ENCODE measurements at regions not wholly inside any gene's neighbourhood (a gene's known extent, or its start where the extent isn't known, plus 50 kb on each side); places are given as distances from the start of the nearest gene placed in this dataset.

DNA sequence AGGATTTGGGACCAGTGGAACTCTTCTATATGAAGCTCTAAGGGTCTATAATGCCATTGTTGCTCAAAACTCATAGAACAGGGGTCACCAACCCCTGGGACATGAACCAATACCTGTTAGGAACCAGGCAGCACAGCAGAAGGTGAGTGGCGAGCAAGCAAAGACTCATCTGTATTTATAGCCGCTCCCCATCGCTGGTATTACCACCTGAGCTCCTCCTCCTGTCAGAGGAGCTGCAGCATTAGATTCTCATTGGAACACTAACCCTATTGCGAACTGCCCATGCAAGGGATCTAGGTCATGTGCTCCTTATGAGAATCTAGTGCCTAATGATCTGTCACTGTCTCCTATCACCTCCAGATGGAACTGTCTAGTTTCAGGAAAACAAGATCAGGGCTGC lies 237.5 kb downstream of the C6orf118 start:
- Histone ChIP-seq H3K4me3 (no peak overlapping the region), H3K27me3 (no peaks in the 10 kb centered on the region), H3K4me1 (no peaks in the 10 kb centered on the region), H3K27ac (no peak overlapping the region), H3K9me3 (no peaks in the 10 kb centered on the region), H3K36me3 (no peaks in the 10 kb centered on the region)
- WGBS, 2 donors = 81 to 91% methylated on average over 4 of the region's 4 CpGs
- TF ChIP-seq EP300 (IDR thresholded peaks at IDR 0.05) = no peak
- no peak for TF ChIP-seq POLR2A (IDR thresholded peaks at IDR 0.05)
- TF ChIP-seq, protein P1, sequence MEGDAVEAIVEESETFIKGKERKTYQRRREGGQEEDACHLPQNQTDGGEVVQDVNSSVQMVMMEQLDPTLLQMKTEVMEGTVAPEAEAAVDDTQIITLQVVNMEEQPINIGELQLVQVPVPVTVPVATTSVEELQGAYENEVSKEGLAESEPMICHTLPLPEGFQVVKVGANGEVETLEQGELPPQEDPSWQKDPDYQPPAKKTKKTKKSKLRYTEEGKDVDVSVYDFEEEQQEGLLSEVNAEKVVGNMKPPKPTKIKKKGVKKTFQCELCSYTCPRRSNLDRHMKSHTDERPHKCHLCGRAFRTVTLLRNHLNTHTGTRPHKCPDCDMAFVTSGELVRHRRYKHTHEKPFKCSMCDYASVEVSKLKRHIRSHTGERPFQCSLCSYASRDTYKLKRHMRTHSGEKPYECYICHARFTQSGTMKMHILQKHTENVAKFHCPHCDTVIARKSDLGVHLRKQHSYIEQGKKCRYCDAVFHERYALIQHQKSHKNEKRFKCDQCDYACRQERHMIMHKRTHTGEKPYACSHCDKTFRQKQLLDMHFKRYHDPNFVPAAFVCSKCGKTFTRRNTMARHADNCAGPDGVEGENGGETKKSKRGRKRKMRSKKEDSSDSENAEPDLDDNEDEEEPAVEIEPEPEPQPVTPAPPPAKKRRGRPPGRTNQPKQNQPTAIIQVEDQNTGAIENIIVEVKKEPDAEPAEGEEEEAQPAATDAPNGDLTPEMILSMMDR (IDR thresholded peaks at IDR 0.05) = no peak
- DNase-seq (ENCODE audit: low spot score in 2 of 2) = no peak

GRCh38 chr6:165060720-165061119 lies 248.7 kb downstream of the C6orf118 start:
- Histone ChIP-seq H3K36me3 (no peaks in the 10 kb centered on the region), H3K4me3 (no peak overlapping the region), H3K27ac (no peak overlapping the region), H3K4me1 (no peaks in the 10 kb centered on the region), H3K9me3 (no peaks in the 10 kb centered on the region), H3K27me3 (no peaks in the 10 kb centered on the region)
- no peak for DNase-seq (ENCODE audit: low spot score in 2 of 2)
- WGBS, 2 donors = 73 to 90% methylated on average over 3 of the region's 3 CpGs
- TF ChIP-seq EP300 (IDR thresholded peaks at IDR 0.05) (no peak), POLR2A (IDR thresholded peaks at IDR 0.05) (no peak)
- TF ChIP-seq, protein P1 (IDR thresholded peaks at IDR 0.05) = no peak

DNA sequence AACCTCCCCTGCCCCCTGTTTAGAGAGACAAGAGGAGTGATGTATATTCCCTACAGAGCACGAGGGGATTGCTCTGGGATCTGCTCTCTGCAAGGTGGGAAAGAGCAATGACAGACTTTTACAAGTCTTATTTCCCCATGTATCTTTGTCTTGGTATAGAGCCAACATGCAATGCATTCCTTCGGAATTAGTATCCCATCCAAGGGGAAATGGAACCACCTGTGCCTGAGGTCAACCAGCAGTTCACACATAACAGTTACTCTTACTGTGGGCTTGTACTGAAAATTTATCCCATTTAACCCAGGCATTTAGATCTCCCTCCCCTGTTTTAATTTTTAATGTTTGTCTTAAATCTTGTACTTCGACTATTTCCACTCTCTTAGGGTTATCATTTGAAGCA lies 250.4 kb downstream of the C6orf118 start:
- H3K4me3 ChIP-seq = no peak overlapping the region
- no peak for TF ChIP-seq EP300 (IDR thresholded peaks at IDR 0.05)
- TF ChIP-seq, protein P1 (IDR thresholded peaks at IDR 0.05) = no peak
- no peak for TF ChIP-seq POLR2A (IDR thresholded peaks at IDR 0.05)
- no peaks in the 10 kb centered on the region for H3K27me3 ChIP-seq
- no peaks in the 10 kb centered on the region for H3K4me1 ChIP-seq
- H3K9me3 ChIP-seq = no peaks in the 10 kb centered on the region
- WGBS, 2 donors = 66 to 69% methylated on average over 3 of the region's 3 CpGs
- DNase-seq (ENCODE audit: low spot score in 2 of 2) = no peak
- no peak overlapping the region for H3K27ac ChIP-seq
- no peaks in the 10 kb centered on the region for H3K36me3 ChIP-seq

GRCh38 chr6:165056292-165056691 lies 253.1 kb downstream of the C6orf118 start:
- no peak for DNase-seq (ENCODE audit: low spot score in 2 of 2)
- Histone ChIP-seq H3K36me3 (no peaks in the 10 kb centered on the region), H3K4me1 (no peaks in the 10 kb centered on the region), H3K27me3 (no peaks in the 10 kb centered on the region), H3K27ac (no peak overlapping the region), H3K9me3 (no peaks in the 10 kb centered on the region), H3K4me3 (no peak overlapping the region)
- TF ChIP-seq POLR2A (IDR thresholded peaks at IDR 0.05) (no peak), EP300 (IDR thresholded peaks at IDR 0.05) (no peak)
- TF ChIP-seq, protein P1 (IDR thresholded peaks at IDR 0.05) = no peak
- WGBS, 2 donors = 87 to 91% methylated on average over 11 of the region's 11 CpGs

- Histone ChIP-seq H3K27ac (no peak overlapping the region), H3K4me3 (no peak overlapping the region), H3K9me3 (peaks cover 0 to under 1% (median 0%) of the 10 kb centered on the region in 4 donors), H3K27me3 (no peaks in the 10 kb centered on the region), H3K4me1 (no peaks in the 10 kb centered on the region), H3K36me3 (no peaks in the 10 kb centered on the region)
- TF ChIP-seq, protein P1 (IDR thresholded peaks at IDR 0.05) = no peak
- TF ChIP-seq POLR2A (IDR thresholded peaks at IDR 0.05) (no peak), EP300 (IDR thresholded peaks at IDR 0.05) (no peak)
- WGBS, 2 donors = 59 to 64% methylated on average over 5 of the region's 5 CpGs
- DNase-seq (ENCODE audit: low spot score in 2 of 2) = no peak
Measured at GRCh38 chr6:165055231-165055630, 254.2 kb downstream of the C6orf118 start.

Measured in tibial nerve (tissue), 4 donors.